GM12878 (cell line): ENCODE measurements at regions not wholly inside any gene's neighbourhood (a gene's known extent, or its start where the extent isn't known, plus 50 kb on each side); places are given as distances from the start of the nearest gene placed in this dataset.

ENCODE experiments used
- CBFB ChIP-seq: IDR thresholded peaks from 2 replicates; pipeline ENCODE4 v1.6.1; 2016; ENCODE audit warnings: antibody characterized with exemption, low read depth
- EZH2 ChIP-seq: IDR thresholded peaks from 2 replicates; pipeline ENCODE4 v1.6.1; 2012; ENCODE audit warnings: low read depth, mild to moderate bottlenecking, control low read depth, inconsistent platforms, low read length, borderline replicate concordance; ENCODE audit not compliant: control insufficient read depth
- JUNB ChIP-seq: IDR thresholded peaks from 2 replicates; pipeline ENCODE4 v1.6.1; 2016; ENCODE audit warnings: antibody characterized with exemption, mild to moderate bottlenecking
- NRF1 ChIP-seq: conservative IDR thresholded peaks from 2 replicates; pipeline ENCODE4 v1.6.1; 2011; ENCODE audit warnings: mild to moderate bottlenecking, low read depth, low read length, improper control_type of control experiment
- POLR2AphosphoS5 ChIP-seq: IDR thresholded peaks from 2 replicates; pipeline ENCODE4 v1.6.1; 2011; ENCODE audit warnings: mild to moderate bottlenecking, low read length, inconsistent platforms
- SIN3A ChIP-seq: IDR thresholded peaks from 2 replicates; pipeline ENCODE4 v1.6.1; 2012; ENCODE audit warnings: low read depth, low read length, improper control_type of control experiment
- ZNF384 ChIP-seq: IDR thresholded peaks from 2 replicates; pipeline ENCODE4 v1.6.1; 2012; ENCODE audit warnings: low read depth, mild to moderate bottlenecking, low read length, improper control_type of control experiment, borderline replicate concordance
- TF ChIP-seq, protein P1 (sequence below): fragments of 450-650 bp; IDR thresholded peaks from 2 replicates; pipeline ENCODE4 v1.6.1; 2017; ENCODE audit warnings: mild to moderate bottlenecking, low read depth, inconsistent platforms; ENCODE audit not compliant: poor library complexity, severe bottlenecking
- TF ChIP-seq, protein P2 (sequence below), 3 experiments: IDR thresholded peaks in 2 of 3; conservative IDR thresholded peaks in 1 of 3; 2 replicates each; pipeline ENCODE4 v1.5.1; 2011; ENCODE audit warnings: low read depth in 3 of 3, low read length in 3 of 3, mild to moderate bottlenecking in 3 of 3, control low read depth in 2 of 3, moderate library complexity in 2 of 3, inconsistent platforms in 1 of 3, mixed read lengths in 1 of 3; ENCODE audit not compliant: control insufficient read depth in 2 of 3, insufficient read depth in 1 of 3; ENCODE audit errors: extremely low read depth in 1 of 3

- TF ChIP-seq JUNB (no peak), POLR2AphosphoS5 (no peak), SIN3A (no peak), ZNF384 (no peak), EZH2 (no peak), CBFB (no peak), NRF1 (no peak)
- TF ChIP-seq, protein P1, sequence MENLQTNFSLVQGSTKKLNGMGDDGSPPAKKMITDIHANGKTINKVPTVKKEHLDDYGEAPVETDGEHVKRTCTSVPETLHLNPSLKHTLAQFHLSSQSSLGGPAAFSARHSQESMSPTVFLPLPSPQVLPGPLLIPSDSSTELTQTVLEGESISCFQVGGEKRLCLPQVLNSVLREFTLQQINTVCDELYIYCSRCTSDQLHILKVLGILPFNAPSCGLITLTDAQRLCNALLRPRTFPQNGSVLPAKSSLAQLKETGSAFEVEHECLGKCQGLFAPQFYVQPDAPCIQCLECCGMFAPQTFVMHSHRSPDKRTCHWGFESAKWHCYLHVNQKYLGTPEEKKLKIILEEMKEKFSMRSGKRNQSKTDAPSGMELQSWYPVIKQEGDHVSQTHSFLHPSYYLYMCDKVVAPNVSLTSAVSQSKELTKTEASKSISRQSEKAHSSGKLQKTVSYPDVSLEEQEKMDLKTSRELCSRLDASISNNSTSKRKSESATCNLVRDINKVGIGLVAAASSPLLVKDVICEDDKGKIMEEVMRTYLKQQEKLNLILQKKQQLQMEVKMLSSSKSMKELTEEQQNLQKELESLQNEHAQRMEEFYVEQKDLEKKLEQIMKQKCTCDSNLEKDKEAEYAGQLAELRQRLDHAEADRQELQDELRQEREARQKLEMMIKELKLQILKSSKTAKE = no peak
- TF ChIP-seq, protein P2, sequence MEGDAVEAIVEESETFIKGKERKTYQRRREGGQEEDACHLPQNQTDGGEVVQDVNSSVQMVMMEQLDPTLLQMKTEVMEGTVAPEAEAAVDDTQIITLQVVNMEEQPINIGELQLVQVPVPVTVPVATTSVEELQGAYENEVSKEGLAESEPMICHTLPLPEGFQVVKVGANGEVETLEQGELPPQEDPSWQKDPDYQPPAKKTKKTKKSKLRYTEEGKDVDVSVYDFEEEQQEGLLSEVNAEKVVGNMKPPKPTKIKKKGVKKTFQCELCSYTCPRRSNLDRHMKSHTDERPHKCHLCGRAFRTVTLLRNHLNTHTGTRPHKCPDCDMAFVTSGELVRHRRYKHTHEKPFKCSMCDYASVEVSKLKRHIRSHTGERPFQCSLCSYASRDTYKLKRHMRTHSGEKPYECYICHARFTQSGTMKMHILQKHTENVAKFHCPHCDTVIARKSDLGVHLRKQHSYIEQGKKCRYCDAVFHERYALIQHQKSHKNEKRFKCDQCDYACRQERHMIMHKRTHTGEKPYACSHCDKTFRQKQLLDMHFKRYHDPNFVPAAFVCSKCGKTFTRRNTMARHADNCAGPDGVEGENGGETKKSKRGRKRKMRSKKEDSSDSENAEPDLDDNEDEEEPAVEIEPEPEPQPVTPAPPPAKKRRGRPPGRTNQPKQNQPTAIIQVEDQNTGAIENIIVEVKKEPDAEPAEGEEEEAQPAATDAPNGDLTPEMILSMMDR (IDR thresholded peaks at IDR 0.05 in 2 of 3, conservative IDR thresholded peaks at IDR 0.05 in 1 of 3; ENCODE audit: control insufficient read depth in 2 of 3, extremely low read depth in 1 of 3, insufficient read depth in 1 of 3, low read depth in 3 of 3, low read length in 3 of 3) = no peak
Measured at GRCh38 chr2:200730302-200730701, 81.4 kb upstream of the BZW1 start.
